OCI-LY3 (cell line): ENCODE measurements at regions not wholly inside any gene's neighbourhood (a gene's known extent, or its start where the extent isn't known, plus 50 kb on each side); places are given as distances from the start of the nearest gene placed in this dataset.

Experiments
- H2AFZ ChIP-seq: fragments of 200-600, 300-600 bp; shearing (Covaris generic); 2 replicates; pipeline ENCODE4 v1.6.0; 2014; ENCODE audit warnings: antibody characterized with exemption, low read depth, low read length
- H3K27ac ChIP-seq: fragments of 200-600, 300-600 bp; sonication (generic); 2 replicates; pipeline ENCODE4 v1.5.1; 2014; ENCODE audit warnings: mild to moderate bottlenecking, low read length, moderate library complexity, mixed read lengths
- H3K27me3 ChIP-seq: fragments of 200-600, 300-600 bp; sonication (generic); 2 replicates; pipeline ENCODE4 v1.6.1; 2014; ENCODE audit warnings: low read depth, low read length, mixed read lengths
- H3K36me3 ChIP-seq: fragments of 200-600, 300-600 bp; sonication (generic); replicated peaks from 2 replicates; pipeline ENCODE3; 2014; ENCODE audit warnings: low read depth, low read length, mixed read lengths
- H3K4me1 ChIP-seq: fragments of 300-600, 200-600 bp; sonication (generic); 2 replicates; pipeline ENCODE4 v1.6.1; 2014; ENCODE audit warnings: low read length, mixed read lengths
- H3K4me2 ChIP-seq: fragments of 200-600, 300-600 bp; sonication (generic); 2 replicates; pipeline ENCODE4 v1.6.1; 2014; ENCODE audit warnings: low read length, mixed read lengths
- H3K4me3 ChIP-seq: fragments of 300-600, 200-600 bp; sonication (generic); 2 replicates; pipeline ENCODE4 v1.5.1; 2014; ENCODE audit warnings: antibody characterized with exemption, mild to moderate bottlenecking, low read length, moderate library complexity
- H3K79me2 ChIP-seq: fragments of 300-600, 200-600 bp; shearing (Covaris generic); 2 replicates; pipeline ENCODE4 v1.6.1; 2014; ENCODE audit warnings: mild to moderate bottlenecking, low read length, mixed read lengths
- H3K9ac ChIP-seq: fragments of 300-600, 200-600 bp; shearing (Covaris generic); 2 replicates; pipeline ENCODE4 v1.6.0; 2014; ENCODE audit warnings: mild to moderate bottlenecking, low read length, moderate library complexity
- H3K9me3 ChIP-seq: fragments of 200-600, 300-600 bp; shearing (Covaris generic); 2 replicates; pipeline ENCODE4 v1.6.1; 2014; ENCODE audit warnings: low read length, mixed read lengths; ENCODE audit not compliant: insufficient read depth
- H4K20me1 ChIP-seq: fragments of 200-600, 300-600 bp; sonication (generic); 2 replicates; pipeline ENCODE4 v1.6.1; 2016; ENCODE audit warnings: low read length, mixed read lengths; ENCODE audit not compliant: insufficient read depth
- CTCF ChIP-seq: fragments of 200-600, 300-600 bp; sonication (generic); IDR thresholded peaks from 2 replicates; pipeline ENCODE4 v1.5.1; 2014; ENCODE audit warnings: antibody characterized with exemption, low read length, low read depth
- EZH2phosphoT487 ChIP-seq: fragments of 200-600 bp; shearing (Covaris generic); IDR thresholded peaks from 2 replicates; pipeline ENCODE4 v1.6.1; 2018; ENCODE audit warnings: antibody characterized with exemption, mixed run types, low read depth

GRCh38 chr7:12067156-12067831, 143.8 kb upstream of the TMEM106B start:
- TF ChIP-seq EZH2phosphoT487 (no peak), CTCF (peak; percentile 62)
- Histone ChIP-seq H3K4me2 (peak overlapping the region; percentile 93), H4K20me1 (no peaks in the 10 kb centered on the region), H3K9ac (peak overlapping the region; percentile 81), H3K79me2 (no peaks in the 10 kb centered on the region), H3K36me3 (peaks cover 13% of the 10 kb centered on the region), H3K9me3 (peaks cover 5% of the 10 kb centered on the region; the same call in 1 of the 2 replicates), H3K27ac (peak overlapping the region; percentile 98), H3K4me3 (peak overlapping the region; percentile 66), H2AFZ (peak overlapping the region; percentile 87), H3K27me3 (no peaks in the 10 kb centered on the region), H3K4me1 (peaks cover 39% of the 10 kb centered on the region)

GRCh38 chr7:12069757-12070156, 141.3 kb upstream of the TMEM106B start:
- peaks cover 7% of the 10 kb centered on the region for H3K36me3 ChIP-seq
- H3K9me3 ChIP-seq: peaks cover 5% of the 10 kb centered on the region; the same call in 1 of the 2 replicates
- no peaks in the 10 kb centered on the region for H4K20me1 ChIP-seq
- peaks cover 37% of the 10 kb centered on the region for H3K4me1 ChIP-seq
- H3K27me3 ChIP-seq: no peaks in the 10 kb centered on the region
- H2AFZ ChIP-seq: no peak overlapping the region
- H3K4me3 ChIP-seq: no peak overlapping the region
- no peak overlapping the region for H3K27ac ChIP-seq
- no peak for TF ChIP-seq EZH2phosphoT487
- 0 out of 2 replicates have a peak, but pooled peaks have one; percentile 3 for TF ChIP-seq CTCF
- no peak overlapping the region for H3K9ac ChIP-seq
- H3K79me2 ChIP-seq: no peaks in the 10 kb centered on the region
- no peak overlapping the region for H3K4me2 ChIP-seq

GRCh38 chr7:12074889-12075288, 136.2 kb upstream of the TMEM106B start:
- H3K4me2 ChIP-seq: no peak overlapping the region
- H3K36me3 ChIP-seq: peaks cover 5% of the 10 kb centered on the region
- no peak overlapping the region for H2AFZ ChIP-seq
- no peak overlapping the region for H3K4me3 ChIP-seq
- no peak for TF ChIP-seq EZH2phosphoT487
- no peak for TF ChIP-seq CTCF
- H3K27ac ChIP-seq: no peak overlapping the region
- H3K79me2 ChIP-seq: no peaks in the 10 kb centered on the region
- H3K9ac ChIP-seq: no peak overlapping the region
- peaks cover 3% of the 10 kb centered on the region; the same call in 1 of the 2 replicates for H3K4me1 ChIP-seq
- H4K20me1 ChIP-seq: no peaks in the 10 kb centered on the region
- no peaks in the 10 kb centered on the region for H3K27me3 ChIP-seq
- H3K9me3 ChIP-seq: peaks cover 5% of the 10 kb centered on the region; the same call in 1 of the 2 replicates

GRCh38 chr7:12080006-12080405, 131.1 kb upstream of the TMEM106B start:
- TF ChIP-seq CTCF (no peak), EZH2phosphoT487 (no peak)
- Histone ChIP-seq H2AFZ (no peak overlapping the region), H3K27ac (no peak overlapping the region), H3K36me3 (peaks cover 5% of the 10 kb centered on the region), H4K20me1 (no peaks in the 10 kb centered on the region), H3K4me2 (no peak overlapping the region), H3K79me2 (no peaks in the 10 kb centered on the region), H3K4me3 (no peak overlapping the region), H3K4me1 (peaks cover 3% of the 10 kb centered on the region; the same call in 1 of the 2 replicates), H3K27me3 (no peaks in the 10 kb centered on the region), H3K9me3 (peaks cover 5% of the 10 kb centered on the region; the same call in 1 of the 2 replicates), H3K9ac (no peak overlapping the region)
